GM12878 (cell line): ENCODE measurements at regions not wholly inside any gene's neighbourhood (a gene's known extent, or its start where the extent isn't known, plus 50 kb on each side); places are given as distances from the start of the nearest gene placed in this dataset.

ENCODE experiments used
- ATAC-seq: fragments of 200-7000 bp; cut with Tn5 transposase; 3 replicates; pipeline ENCODE4 v1.9.1; 2020; ENCODE audit warnings: mild to moderate bottlenecking, moderate library complexity
- BruUV-seq: library from RNA; stranded (reverse); fragments of 400-500 nt; replicated peaks from 2 replicates; lab custom pipeline; 2021; lab: Mats Ljungman, UMichigan
- CTCF ChIA-PET: fragments of 300-600 bp; sonication (Branson Sonifier 250); formaldehyde crosslinking; extraction: SDS; loops from one replicate; lab custom pipeline; 2021; ENCODE audit warnings: inconsistent platforms; lab: Yijun Ruan, JAX
- POLR2A ChIA-PET: fragments of 350-600 bp; formaldehyde crosslinking; extraction: SDS; loops from one replicate; lab custom pipeline; 2021; ENCODE audit warnings: inconsistent platforms; lab: Charles Lee
- RAD21 ChIA-PET: fragments of 300-600 bp; sonication (Branson Sonifier 250); formaldehyde crosslinking; loops from one replicate; lab custom pipeline; 2023; ENCODE audit warnings: antibody characterized with exemption; ENCODE audit not compliant: unreplicated experiment; lab: Charles Lee
- SMC1A ChIA-PET: fragments of 300-600 bp; sonication (Branson Sonifier 250); formaldehyde crosslinking; loops from one replicate; lab custom pipeline; 2023; ENCODE audit not compliant: unreplicated experiment, uncharacterized antibody; lab: Charles Lee
- DNase-seq: peaks from one replicate; pipeline ENCODE4 v3.0.0-alpha.2; 2011; ENCODE audit warnings: low read depth, low spot score
- FAIRE-seq: peaks from 3 replicates; lab custom pipeline; 2011; peaks lifted over from hg19 to GRCh38; lab: Jason Lieb, UNC
- H2AFZ ChIP-seq: 2 replicates; pipeline ENCODE4 v1.6.0; 2011; ENCODE audit warnings: low read depth, low read length, control low read depth; ENCODE audit not compliant: control insufficient read depth
- H3K27ac ChIP-seq: 2 replicates; pipeline ENCODE4 v1.5.1; 2011; ENCODE audit warnings: control low read depth; ENCODE audit not compliant: control insufficient read depth, insufficient read depth
- H3K27me3 ChIP-seq, 2 experiments: replicated peaks in 1 of 2; 2 replicates each; pipeline versions ENCODE4 v1.6.0 to v1.6.1; 2011; ENCODE audit warnings: low read length in 1 of 2; ENCODE audit not compliant: control insufficient read depth in 2 of 2, insufficient read depth in 2 of 2
- H3K36me3 ChIP-seq, 2 experiments: 2 replicates each; pipeline ENCODE4 v1.5.1; 2011; ENCODE audit warnings: low read length in 1 of 2; ENCODE audit not compliant: control insufficient read depth in 2 of 2, insufficient read depth in 2 of 2
- H3K4me1 ChIP-seq: 2 replicates; pipeline ENCODE4 v1.6.1; 2011; ENCODE audit warnings: mild to moderate bottlenecking, low read length, moderate library complexity, mixed read lengths; ENCODE audit not compliant: control insufficient read depth, insufficient read depth
- H3K4me2 ChIP-seq: 2 replicates; pipeline ENCODE4 v1.6.0; 2011; ENCODE audit warnings: control low read depth; ENCODE audit not compliant: control insufficient read depth, insufficient read depth
- H3K4me3 ChIP-seq: fragments of 200-600 bp; sonication (generic); 2 replicates; pipeline ENCODE4 v1.5.1; 2016
- H3K79me2 ChIP-seq: 2 replicates; pipeline ENCODE4 v1.6.0; 2011; ENCODE audit warnings: low read length; ENCODE audit not compliant: control insufficient read depth, insufficient read depth
- H3K9ac ChIP-seq: 2 replicates; pipeline ENCODE4 v1.8.0; 2011; ENCODE audit warnings: low read length, control low read depth, mixed read lengths; ENCODE audit not compliant: control insufficient read depth, insufficient read depth
- H3K9me3 ChIP-seq: replicated peaks from 3 replicates; pipeline ENCODE4 v1.5.1; 2011; ENCODE audit warnings: mild to moderate bottlenecking, low read length; ENCODE audit not compliant: control insufficient read depth, insufficient read depth
- H4K20me1 ChIP-seq: 2 replicates; pipeline ENCODE4 v1.6.0; 2011; ENCODE audit not compliant: control insufficient read depth, insufficient read depth
- CHD2 ChIP-seq: IDR thresholded peaks from 2 replicates; pipeline ENCODE4 v1.6.1; 2011; ENCODE audit warnings: low read depth, low read length, improper control_type of control experiment, borderline replicate concordance
- ESRRA ChIP-seq: IDR thresholded peaks from 2 replicates; pipeline ENCODE4 v1.6.1; 2012; ENCODE audit warnings: mild to moderate bottlenecking, low read length, improper control_type of control experiment
- HDAC2 ChIP-seq: fragments of 200-600 bp; sonication (generic); IDR thresholded peaks from 2 replicates; pipeline ENCODE4 v1.6.1; 2017
- MEF2A ChIP-seq: IDR thresholded peaks from 2 replicates; pipeline ENCODE4 v1.6.1; 2011; ENCODE audit warnings: low read depth, mild to moderate bottlenecking, low read length, moderate library complexity; ENCODE audit not compliant: insufficient read depth
- NR2C1 ChIP-seq: fragments of 450-650 bp; IDR thresholded peaks from 2 replicates; pipeline ENCODE4 v1.6.1; 2017; ENCODE audit warnings: antibody characterized with exemption, mild to moderate bottlenecking, moderate library complexity
- NRF1 ChIP-seq: conservative IDR thresholded peaks from 2 replicates; pipeline ENCODE4 v1.6.1; 2011; ENCODE audit warnings: mild to moderate bottlenecking, low read depth, low read length, improper control_type of control experiment
- WGBS: methylation state at CpG from one replicate; pipeline ENCODE4 v1.1.6; 2016; ENCODE audit warnings: low lambda C conversion rate; ENCODE audit not compliant: insufficient replicate concordance, insufficient coverage; ENCODE audit errors: missing lambda C conversion rate; 5-methylcytosine and 5-hydroxymethylcytosine counted together
- in situ Hi-C: fragments of 300-500 bp; cut with MboI; formaldehyde crosslinking; loops from 9 replicates; pipeline ENCODE4 v1.14.3; 2018; ENCODE audit warnings: mixed read lengths
- intact Hi-C: fragments of 100-400 bp; cut with micrococcal nuclease; formaldehyde crosslinking; loops from one replicate; pipeline ENCODE4 v1.14.2; 2022; ENCODE audit not compliant: unreplicated experiment
- TF ChIP-seq, protein P1 (sequence below): IDR thresholded peaks from 2 replicates; pipeline ENCODE4 v1.6.1; 2012; ENCODE audit warnings: low read depth, low read length, improper control_type of control experiment

DNA sequence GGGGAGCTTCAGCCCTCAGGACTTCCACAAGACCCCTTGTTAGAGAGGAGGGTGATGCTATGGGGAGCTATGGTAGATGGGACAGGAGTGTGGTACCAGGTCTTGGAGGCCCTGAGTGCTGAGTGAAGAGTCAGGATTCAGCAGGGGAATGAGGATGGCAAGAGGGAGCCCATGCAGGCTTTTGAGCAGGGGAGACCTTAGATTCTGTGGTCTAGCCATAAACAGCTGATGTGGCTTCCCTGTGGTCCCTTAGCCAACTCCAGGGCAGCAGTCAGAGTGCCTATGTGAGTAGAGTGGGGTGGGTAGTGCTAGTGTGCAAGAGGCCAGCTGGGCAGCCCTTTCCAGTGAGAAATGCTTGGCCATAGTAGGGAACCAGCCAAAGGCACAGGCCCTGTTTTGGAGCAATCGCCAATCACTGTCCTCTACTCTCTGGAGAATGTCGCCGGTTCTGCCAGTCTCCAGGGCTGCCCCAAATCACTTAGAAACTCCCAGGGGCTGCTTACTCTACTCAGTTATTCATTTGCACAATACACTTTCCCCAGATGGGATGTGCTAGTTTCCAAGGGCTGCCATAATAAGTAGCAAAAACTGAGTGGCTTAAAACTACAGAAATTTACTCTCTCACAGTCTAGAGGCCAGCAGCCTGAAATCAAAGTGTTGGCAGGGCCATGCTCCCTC lies 310.5 kb downstream of the SMAD2 start:
- FAIRE-seq, result no peak
- ChIA-PET POLR2A (no interaction called here), RAD21 (no interaction called here)
- Histone ChIP-seq H3K4me3 (no peak overlapping the region), H3K4me1 (no peaks in the 10 kb centered on the region), H3K27me3 (no peaks in the 10 kb centered on the region; a peak in 1 of 4 replicates), H4K20me1 (no peaks in the 10 kb centered on the region)
- BruUV-seq, result no TSS peak
- intact Hi-C loops, result no loop called here
- TF ChIP-seq HDAC2 (no peak), NRF1 (no peak), CHD2 (no peak), MEF2A (no peak), NR2C1 (no peak)
- TF ChIP-seq, all 136 proteins: peak for 0
- DNase-seq (no peak), ATAC-seq (no peak)
- WGBS, result 88% methylated on average over 3 of the region's 3 CpGs
- H3K9me3 ChIP-seq, result no peaks in the 10 kb centered on the region
- H3K36me3 ChIP-seq, result no peaks in the 10 kb centered on the region
- no peak overlapping the region for H3K4me2 ChIP-seq
- SMC1A ChIA-PET, result no interaction called here
- no peak overlapping the region for H3K27ac ChIP-seq
- no peak overlapping the region for H3K9ac ChIP-seq
- in situ Hi-C loops, result no loop called here
- CTCF ChIA-PET, result no interaction called here
- H3K79me2 ChIP-seq, result no peaks in the 10 kb centered on the region
- H2AFZ ChIP-seq, result no peak overlapping the region

DNA sequence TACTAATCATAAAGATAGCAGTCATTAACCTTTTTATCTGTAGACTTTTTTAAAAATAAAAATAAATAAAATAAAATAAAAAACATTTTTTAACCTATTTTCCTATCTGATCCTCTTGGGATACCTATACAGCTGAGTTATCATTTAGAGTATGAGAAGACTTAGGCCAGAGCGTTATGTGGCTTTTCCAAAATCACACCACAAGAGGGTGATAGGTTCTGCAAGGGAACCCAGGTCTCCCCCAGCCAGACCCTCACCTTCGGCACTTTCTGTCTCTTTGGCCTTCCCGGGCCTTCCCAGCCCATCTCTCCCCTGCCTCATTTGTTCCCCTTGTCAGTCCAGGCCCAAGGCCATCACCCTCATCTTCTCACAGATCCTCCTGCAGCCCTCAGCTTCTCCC lies 311.7 kb downstream of the SMAD2 start:
- no peak for ATAC-seq
- no peak for FAIRE-seq

More for the DNA sequence above, 311.7 kb downstream of the SMAD2 start:
- H3K27ac ChIP-seq, result no peak overlapping the region
- ChIA-PET SMC1A (no interaction called here), CTCF (no interaction called here), POLR2A (no interaction called here), RAD21 (no interaction called here)
- BruUV-seq, result no TSS peak
- H3K36me3 ChIP-seq, result no peaks in the 10 kb centered on the region
- H2AFZ ChIP-seq, result no peak overlapping the region
- H3K4me1 ChIP-seq, result no peaks in the 10 kb centered on the region
- TF ChIP-seq, protein P1, sequence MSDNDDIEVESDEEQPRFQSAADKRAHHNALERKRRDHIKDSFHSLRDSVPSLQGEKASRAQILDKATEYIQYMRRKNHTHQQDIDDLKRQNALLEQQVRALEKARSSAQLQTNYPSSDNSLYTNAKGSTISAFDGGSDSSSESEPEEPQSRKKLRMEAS, result no peak
- no peak for TF ChIP-seq ESRRA
- no peak overlapping the region for H3K4me3 ChIP-seq
- no peaks in the 10 kb centered on the region for H3K9me3 ChIP-seq
- in situ Hi-C loops (no loop called here), intact Hi-C loops (no loop called here)
- 0% methylated on average over 1 of the region's 3 CpGs for WGBS
- no peak overlapping the region for H3K4me2 ChIP-seq
- H3K79me2 ChIP-seq, result no peaks in the 10 kb centered on the region
- H3K27me3 ChIP-seq, result peaks cover 0 to 2% of the 10 kb centered on the region in 2 experiments; a peak in 1 of 4 replicates
- H3K9ac ChIP-seq, result no peak overlapping the region
- DNase-seq, result no peak
- H4K20me1 ChIP-seq, result no peaks in the 10 kb centered on the region
